ENCODE measurements at regions not wholly inside any gene's neighbourhood (a gene's known extent, or its start where the extent isn't known, plus 50 kb on each side); places are given as distances from the start of the nearest gene placed in this dataset.
"Not testable (repeated sequence)": the region's sequence is repeated elsewhere in the genome, so short reads cannot be mapped to it uniquely, and the experiment has no call there.

DNA sequence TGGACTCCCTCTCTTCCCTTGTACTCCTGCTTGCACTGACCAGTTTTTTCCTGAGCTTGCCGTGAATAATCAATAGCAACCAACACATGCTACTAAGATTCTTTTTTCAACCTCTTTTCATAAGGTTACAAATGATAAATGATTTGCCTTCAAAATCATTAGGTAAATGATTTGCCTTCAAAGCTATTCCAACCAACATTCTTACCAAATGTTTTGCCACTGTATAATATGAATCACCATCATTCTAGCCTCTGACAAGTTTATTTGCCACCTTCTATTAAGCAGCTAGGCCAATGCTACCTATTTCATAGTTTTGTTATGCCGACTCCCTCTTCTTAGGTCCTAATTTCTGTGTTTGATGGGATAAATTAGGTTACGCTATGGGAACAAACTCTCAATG is 385.1 kb downstream of the DTWD2 start:
- DNase-seq: no peak

- no peak for DNase-seq
Observed at GRCh38 chr5:118598311-118598710, 390.0 kb downstream of the DTWD2 start.

DNA sequence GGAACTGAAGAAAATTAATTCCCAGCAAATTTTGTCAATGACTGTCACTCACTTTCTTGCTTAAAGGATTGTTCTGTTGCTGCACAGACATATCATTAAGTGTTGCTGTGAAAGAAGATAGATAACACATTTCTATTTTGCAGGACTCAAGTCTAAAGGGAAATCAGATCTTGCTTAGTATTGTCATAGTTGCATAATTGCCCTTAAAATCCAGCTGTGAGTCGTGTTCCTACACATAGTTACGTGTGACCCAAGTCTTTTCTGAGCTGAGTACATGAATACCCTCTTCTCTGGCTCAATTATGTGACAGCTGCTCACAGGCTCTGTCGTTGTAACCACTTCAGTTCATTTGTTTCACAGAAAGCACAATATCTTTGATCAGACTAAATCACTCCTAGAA is 390.8 kb downstream of the DTWD2 start:
- no peak for DNase-seq

DNA sequence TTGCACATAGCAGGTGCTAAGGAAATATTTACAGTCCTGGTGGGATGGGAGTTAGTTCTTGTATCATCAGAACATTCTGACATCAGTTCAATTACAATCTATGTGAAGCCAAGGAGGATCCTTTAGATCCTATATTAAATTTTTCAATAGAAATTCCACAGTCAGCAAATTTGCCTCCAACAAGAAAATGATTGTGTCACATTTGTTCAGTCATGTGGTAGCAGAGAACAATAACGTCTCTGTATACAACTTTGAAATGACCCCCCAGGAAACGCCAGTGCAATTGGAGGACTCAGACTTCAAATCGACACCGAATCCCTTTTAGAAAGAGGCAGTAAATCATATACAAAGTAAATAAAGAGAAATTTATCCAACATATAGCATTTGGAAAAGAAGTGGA is 392.1 kb downstream of the DTWD2 start:
- DNase-seq: no peak

- DNase-seq: no peak
Observed at GRCh38 chr5:118593003-118593328, 395.4 kb downstream of the DTWD2 start.

DNA sequence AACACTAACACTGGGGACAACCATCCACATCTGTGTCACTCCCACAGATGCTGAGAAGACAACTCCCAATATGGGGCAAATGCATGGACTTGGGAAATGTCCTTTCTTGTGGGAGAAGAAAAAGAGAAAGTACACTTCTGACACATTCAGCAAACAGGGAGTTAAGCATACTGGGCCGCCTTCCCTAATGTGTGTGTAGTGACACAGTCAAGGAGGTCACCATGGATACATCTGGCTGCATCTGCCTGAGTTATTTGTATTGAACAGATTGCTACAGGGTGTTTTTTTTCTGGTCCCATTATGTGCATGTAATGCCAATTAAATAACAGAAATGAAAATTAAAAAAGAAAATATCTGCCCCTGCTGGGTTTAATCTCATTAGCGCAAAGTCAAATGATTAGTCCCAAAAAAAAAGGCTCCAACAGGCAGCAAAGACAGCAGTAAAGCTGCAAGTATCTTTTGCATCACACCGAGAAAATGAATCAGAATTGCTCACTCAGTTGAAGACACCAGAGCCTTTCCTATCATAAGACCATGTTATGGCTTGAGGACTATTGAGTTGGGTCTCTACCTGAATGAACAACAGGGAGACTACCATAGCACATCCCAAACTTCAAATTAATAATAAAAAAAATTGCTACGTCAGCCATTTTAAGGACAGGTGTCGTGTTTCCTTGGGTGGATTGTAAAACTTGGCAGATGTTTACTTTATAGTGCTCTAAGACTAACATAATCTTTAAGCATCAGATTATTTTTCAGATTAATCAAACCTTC is 395.9 kb downstream of the DTWD2 start:
- DNase-seq: no peak

DNA sequence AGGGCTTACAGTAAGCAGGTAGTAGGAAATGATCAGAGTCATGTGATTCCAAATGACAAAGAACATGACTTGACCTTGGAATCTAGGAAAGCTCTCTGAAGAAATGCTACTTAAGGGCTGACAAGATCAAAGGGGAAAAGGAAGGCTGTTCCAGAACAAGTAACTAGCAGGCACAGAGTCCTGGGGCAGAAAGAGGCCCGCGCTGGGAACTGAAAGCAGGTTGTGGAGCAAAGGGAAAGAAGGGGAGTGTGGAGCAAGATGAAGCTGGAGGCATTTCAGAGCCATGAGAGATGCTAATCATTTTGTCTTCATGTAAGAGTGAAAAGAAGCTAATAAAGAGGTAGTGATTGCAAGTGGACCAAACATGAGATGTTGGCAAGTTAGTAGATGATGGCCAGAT is 397.5 kb downstream of the DTWD2 start:
- no peak for DNase-seq

- DNase-seq: no peak
Observed at GRCh38 chr5:118580949-118581348, 407.4 kb downstream of the DTWD2 start.

DNA sequence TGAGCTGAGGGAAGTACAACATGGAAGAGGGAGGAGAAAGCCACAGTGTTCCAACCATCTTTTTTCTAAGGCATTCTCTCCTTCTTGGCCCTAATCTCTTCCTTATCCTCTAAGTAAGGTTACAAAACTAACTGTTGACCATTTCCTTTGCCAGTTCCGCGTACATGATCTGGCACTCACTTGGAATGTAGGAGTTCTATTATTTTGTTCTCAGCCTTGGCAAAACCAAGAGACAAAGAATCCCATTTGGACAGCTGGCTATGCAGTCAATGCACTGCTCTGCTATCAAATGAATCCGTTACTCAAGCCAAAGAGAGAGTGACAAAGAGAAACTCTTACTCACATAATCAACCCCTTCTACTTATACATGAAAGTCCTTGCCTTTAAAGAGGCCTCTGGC is 410.3 kb downstream of the DTWD2 start:
- DNase-seq: no peak

DNA sequence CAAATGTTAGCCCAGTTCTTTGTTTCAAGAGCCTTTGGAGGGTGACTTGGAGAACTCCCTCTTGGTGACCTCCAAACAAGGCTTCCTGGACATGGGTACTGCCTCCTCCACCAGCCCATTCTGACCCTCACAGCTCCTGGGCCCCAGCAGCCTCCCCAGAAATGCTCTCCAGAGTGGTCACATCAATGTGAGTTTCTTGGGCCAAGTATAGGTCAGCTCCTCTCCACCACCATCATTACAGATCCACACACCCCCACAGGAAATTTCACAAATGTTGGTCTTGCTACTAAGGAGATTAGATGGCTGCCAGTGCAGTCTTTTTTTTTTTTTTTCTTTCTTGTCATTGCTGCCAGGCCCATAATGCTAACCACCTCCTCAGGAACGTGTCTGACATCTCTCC is 410.7 kb downstream of the DTWD2 start:
- no peak for DNase-seq

- not testable (repeated sequence) for DNase-seq
Observed at GRCh38 chr5:118570276-118570675, 418.1 kb downstream of the DTWD2 start.

DNA sequence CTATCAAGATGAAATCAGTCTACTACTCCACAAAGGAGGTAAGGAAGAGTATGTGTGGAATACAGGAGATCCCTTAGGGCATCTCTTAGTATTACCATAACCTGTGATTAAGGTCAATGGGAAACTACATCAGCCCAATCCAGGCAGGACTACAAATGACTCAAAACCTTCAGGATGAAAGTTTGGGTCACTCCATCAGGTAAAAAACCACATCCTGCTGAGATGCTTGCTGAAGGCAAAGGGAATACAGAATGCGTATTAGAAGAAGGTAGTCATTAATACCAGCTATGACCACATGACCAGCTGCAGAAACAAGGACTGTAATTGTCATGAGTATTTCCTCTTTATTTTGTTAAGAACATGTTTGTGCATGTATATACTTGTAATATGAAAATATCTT is 418.8 kb downstream of the DTWD2 start:
- not testable (repeated sequence) for DNase-seq

DNA sequence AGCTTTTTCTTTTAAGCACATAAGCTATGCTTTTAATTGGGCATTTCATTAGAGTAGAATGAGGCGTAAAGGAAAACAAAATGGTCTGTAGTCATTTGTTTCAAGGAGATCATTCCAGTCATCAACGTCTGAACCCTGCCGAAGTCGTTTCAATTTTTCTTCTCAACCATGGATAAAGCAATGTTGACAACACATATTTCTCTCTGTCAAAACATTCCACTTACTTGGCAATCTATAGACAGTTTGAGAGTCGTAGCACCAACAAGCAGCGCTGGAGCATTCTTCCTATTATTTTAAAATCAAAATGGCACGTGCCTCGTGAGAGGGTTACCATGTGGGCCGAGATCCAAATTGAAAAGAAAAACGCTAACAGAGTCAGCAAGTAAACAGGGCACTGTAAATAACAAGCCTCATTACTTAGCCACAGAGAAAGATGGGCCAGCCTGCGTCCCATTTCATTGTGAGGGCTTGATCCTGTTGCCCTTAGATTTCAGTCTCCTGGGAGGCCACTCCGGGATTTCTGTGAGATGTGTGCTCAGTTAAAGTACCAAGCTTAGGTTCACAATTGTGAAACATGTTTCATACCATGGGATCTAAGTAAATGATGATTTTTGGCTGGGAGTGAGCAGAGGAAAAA is 422.9 kb downstream of the DTWD2 start:
- no peak for DNase-seq

- DNase-seq: no peak
Observed at GRCh38 chr5:118561971-118562370, 426.4 kb downstream of the DTWD2 start.

DNA sequence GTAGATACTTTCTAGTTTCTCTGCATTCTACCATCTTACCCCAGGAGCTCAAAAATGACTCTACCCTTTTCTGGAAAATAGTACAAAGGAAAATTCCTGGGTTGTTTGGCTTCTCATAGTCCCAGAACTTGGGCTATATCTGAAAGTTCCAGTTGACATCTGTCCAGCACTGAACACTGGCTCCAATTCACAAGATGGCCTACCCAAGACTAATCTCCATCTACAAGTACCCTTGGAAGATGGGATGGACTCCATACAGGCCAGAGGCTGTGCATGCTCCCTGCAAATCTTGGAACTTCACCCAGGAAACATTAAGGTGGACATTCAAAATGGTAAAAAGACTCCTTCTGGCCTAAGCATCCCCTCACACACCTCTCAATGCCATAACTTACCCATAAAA is 427.1 kb downstream of the DTWD2 start:
- no peak for DNase-seq

DNA sequence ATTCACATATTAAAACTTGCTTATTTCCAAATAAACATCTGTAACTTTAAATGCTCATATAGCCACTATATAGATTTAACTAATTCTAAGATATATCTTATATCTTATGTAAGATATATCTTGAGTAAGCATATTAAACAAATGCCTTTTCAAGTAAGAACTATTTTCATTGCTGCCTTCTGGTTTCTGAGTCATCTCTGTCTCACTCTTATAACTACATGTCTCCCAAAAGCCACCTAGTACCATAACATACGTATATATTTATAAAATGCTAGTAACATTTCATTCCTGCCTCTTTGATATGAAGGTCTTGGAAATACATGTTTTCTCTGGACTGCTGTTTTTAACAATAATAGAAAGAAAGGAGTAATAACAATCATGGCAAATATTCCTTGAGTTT is 429.5 kb downstream of the DTWD2 start:
- DNase-seq: no peak

GRCh38 chr5:118557251-118557661 is 431.1 kb downstream of the DTWD2 start:
- DNase-seq: no peak

- DNase-seq: no peak
Observed at GRCh38 chr5:118556792-118557191, 431.6 kb downstream of the DTWD2 start.

- DNase-seq: no peak
Observed at GRCh38 chr5:118555727-118556126, 432.6 kb downstream of the DTWD2 start.

- no peak for DNase-seq
Observed at GRCh38 chr5:118554981-118555380, 433.4 kb downstream of the DTWD2 start.

GRCh38 chr5:118554241-118554640 is 434.1 kb downstream of the DTWD2 start:
- no peak for DNase-seq

- no peak for DNase-seq
Observed at GRCh38 chr5:118553662-118554061, 434.7 kb downstream of the DTWD2 start.

DNA sequence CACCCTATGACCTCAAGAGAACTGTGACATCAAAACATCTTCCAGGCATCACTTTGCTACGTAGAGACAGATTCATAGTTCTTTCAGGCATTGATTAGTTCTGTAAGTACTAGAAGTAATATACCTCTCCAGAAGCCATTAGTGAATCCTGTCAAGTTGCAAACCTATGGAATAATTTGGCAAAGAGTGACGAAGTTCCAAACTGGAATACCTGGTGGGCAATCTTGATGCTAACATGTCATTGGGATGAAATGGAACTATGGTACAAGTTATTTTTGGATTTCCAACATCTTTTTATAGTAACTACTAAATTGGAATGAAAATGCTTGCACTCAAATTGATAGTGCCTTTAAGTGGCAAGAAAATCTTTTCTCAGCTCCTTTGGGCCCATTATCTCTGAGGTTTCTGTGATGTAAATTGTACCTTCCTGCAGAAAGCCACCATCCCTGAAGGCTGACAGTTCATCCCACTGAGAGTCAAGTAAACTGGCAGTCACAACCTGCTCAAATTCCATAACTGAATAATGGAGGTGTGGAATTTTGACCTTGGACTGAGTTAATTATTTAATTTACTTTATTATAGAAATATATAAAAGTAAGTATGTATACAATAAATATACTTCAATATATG is 435.5 kb downstream of the DTWD2 start:
- no peak for DNase-seq

GRCh38 chr5:118552146-118552545 is 436.2 kb downstream of the DTWD2 start:
- no peak for DNase-seq

DNA sequence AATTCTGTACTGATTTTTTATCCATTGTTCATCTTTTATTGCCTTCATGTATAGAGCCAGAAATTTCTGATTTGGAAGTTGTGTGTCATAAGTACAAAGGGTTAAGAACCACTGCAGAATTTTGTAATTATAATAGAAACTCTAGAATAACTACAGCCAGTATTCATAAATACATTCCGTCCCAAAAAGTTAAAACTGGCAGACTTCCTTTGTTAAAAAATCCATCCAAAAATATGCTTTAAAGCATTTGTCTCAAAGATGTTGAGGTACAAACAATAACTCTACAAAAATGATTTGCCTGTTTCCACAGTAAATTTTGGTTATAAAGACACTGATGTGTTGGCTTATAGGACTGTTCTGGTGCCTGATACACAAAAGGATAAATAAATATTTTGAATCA is 436.6 kb downstream of the DTWD2 start:
- no peak for DNase-seq
